ENCODE measurements at regions not wholly inside any gene's neighbourhood (a gene's known extent, or its start where the extent isn't known, plus 50 kb on each side); places are given as distances from the start of the nearest gene placed in this dataset.

GRCh38 chr9:113787871-113788270 lies 88.2 kb upstream of the ZNF618 start:
- no peak for DNase-seq (ENCODE audit: low read depth)

- DNase-seq (ENCODE audit: low read depth) = no peak
These were observed 87.3 kb upstream of the ZNF618 start for GRCh38 chr9:113788616-113789330.

- DNase-seq (ENCODE audit: low read depth) = no peak
These were observed 86.0 kb upstream of the ZNF618 start for GRCh38 chr9:113790093-113790492.

GRCh38 chr9:113793558-113793957 lies 82.6 kb upstream of the ZNF618 start:
- no peak for DNase-seq (ENCODE audit: low read depth)

GRCh38 chr9:113794721-113795120 lies 81.4 kb upstream of the ZNF618 start:
- no peak for DNase-seq (ENCODE audit: low read depth)

GRCh38 chr9:113795811-113796392 lies 80.2 kb upstream of the ZNF618 start:
- DNase-seq (ENCODE audit: low read depth) = no peak

GRCh38 chr9:113796646-113797426 lies 79.3 kb upstream of the ZNF618 start:
- DNase-seq (ENCODE audit: low read depth) = no peak

GRCh38 chr9:113798062-113799030 lies 77.8 kb upstream of the ZNF618 start:
- DNase-seq (ENCODE audit: low read depth) = no peak

- no peak for DNase-seq (ENCODE audit: low read depth)
These were observed 75.8 kb upstream of the ZNF618 start for GRCh38 chr9:113800276-113800675.

- no peak for DNase-seq (ENCODE audit: low read depth)
These were observed 72.1 kb upstream of the ZNF618 start for GRCh38 chr9:113803811-113804589.

- DNase-seq (ENCODE audit: low read depth) = no peak
These were observed 70.5 kb upstream of the ZNF618 start for GRCh38 chr9:113805486-113806132.

- no peak for DNase-seq (ENCODE audit: low read depth)
These were observed 68.7 kb upstream of the ZNF618 start for GRCh38 chr9:113807173-113808061.

- DNase-seq (ENCODE audit: low read depth) = no peak
These were observed 67.4 kb upstream of the ZNF618 start for GRCh38 chr9:113808391-113809358.

- no peak for DNase-seq (ENCODE audit: low read depth)
These were observed 58.9 kb upstream of the ZNF618 start for GRCh38 chr9:113817171-113817570.

GRCh38 chr9:113818391-113818790 lies 57.7 kb upstream of the ZNF618 start:
- DNase-seq (ENCODE audit: low read depth) = no peak

- no peak for DNase-seq (ENCODE audit: low read depth)
These were observed 53.8 kb upstream of the ZNF618 start for GRCh38 chr9:113822315-113822714.

GRCh38 chr9:113823421-113823820 lies 52.7 kb upstream of the ZNF618 start:
- DNase-seq (ENCODE audit: low read depth) = no peak

Data from activated T-cell treated with anti-CD3 and anti-CD28 coated beads for 1 hour (primary cell).